AG04450 (cell line): ENCODE measurements at regions not wholly inside any gene's neighbourhood (a gene's known extent, or its start where the extent isn't known, plus 50 kb on each side); places are given as distances from the start of the nearest gene placed in this dataset.
"Not testable (repeated sequence)": the region's sequence is repeated elsewhere in the genome, so short reads cannot be mapped to it uniquely, and the experiment has no call there.

ENCODE experiments used
- CTCF ChIA-PET: fragments of 300-600, 350-600 bp; formaldehyde crosslinking; extraction: SDS; loops from one replicate; lab custom pipeline; 2022; ENCODE audit warnings: antibody characterized with exemption, inconsistent platforms; lab: Charles Lee
- POLR2A ChIA-PET: fragments of 350-600 bp; formaldehyde crosslinking; extraction: SDS; loops from one replicate; lab custom pipeline; 2021; ENCODE audit warnings: antibody characterized with exemption, inconsistent platforms; lab: Yijun Ruan, JAX
- DNase-seq: peaks from one replicate; pipeline ENCODE4 v3.0.0-alpha.2; 2011; ENCODE audit warnings: low read depth, low spot score
- H3K27ac ChIP-seq: one replicate; pipeline ENCODE4 v1.5.1; 2012; ENCODE audit warnings: low read depth, low read length, control low read depth
- H3K27me3 ChIP-seq: one replicate; pipeline ENCODE4 v1.6.0; 2012; ENCODE audit warnings: low read length; ENCODE audit not compliant: control insufficient read depth, insufficient read depth
- H3K4me3 ChIP-seq: 2 replicates; pipeline ENCODE4 v1.5.1; 2011; ENCODE audit warnings: mild to moderate bottlenecking, low read depth, low read length, control low read depth
- H3K9me3 ChIP-seq: 2 replicates; pipeline ENCODE4 v1.5.1; 2012; ENCODE audit warnings: low read length; ENCODE audit not compliant: control insufficient read depth, insufficient read depth
- CTCF ChIP-seq: IDR thresholded peaks from 2 replicates; pipeline ENCODE4 v1.5.1; 2011; ENCODE audit warnings: low read depth, low read length, control low read depth, inconsistent platforms

DNA sequence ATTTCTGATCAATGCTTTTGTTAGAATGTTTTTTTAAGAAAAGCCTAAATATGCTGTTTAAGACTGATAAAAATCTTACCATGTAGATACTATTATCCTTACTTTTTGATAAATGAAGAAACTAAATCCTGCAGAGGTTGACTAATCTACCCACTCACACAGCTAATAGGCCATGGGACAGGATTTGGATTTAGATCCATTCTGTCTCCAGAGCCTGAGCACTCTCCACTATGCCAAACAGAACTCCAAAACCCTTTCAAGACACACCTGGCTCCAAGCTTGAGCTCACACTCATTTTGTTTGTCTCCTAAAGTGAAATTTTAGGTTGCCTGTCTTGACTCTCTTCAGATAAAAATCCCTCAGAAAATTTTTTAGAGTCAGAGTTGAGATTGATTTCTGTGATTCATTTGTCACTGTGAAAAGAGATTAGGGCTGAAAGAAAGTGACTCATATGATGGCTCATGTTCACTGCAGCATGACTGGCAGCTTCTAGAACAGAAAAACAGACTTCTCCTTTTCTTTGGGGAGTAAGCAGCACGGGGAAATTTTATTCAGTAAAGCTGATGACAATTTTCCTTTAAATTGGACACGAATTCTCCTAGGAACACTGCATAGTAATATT, 132.3 kb upstream of the POT1 start:
- H3K9me3 ChIP-seq, result no peaks in the 10 kb centered on the region
- no peak overlapping the region for H3K4me3 ChIP-seq
- H3K27ac ChIP-seq, result no peak overlapping the region
- TF ChIP-seq CTCF, result no peak
- POLR2A ChIA-PET, result no interaction called here
- CTCF ChIA-PET, result no interaction called here
- H3K27me3 ChIP-seq, result no peaks in the 10 kb centered on the region
- DNase-seq, result no peak

GRCh38 chr7:125061083-125061745, 131.6 kb upstream of the POT1 start:
- H3K27me3 ChIP-seq, POLR2A ChIA-PET, H3K4me3 ChIP-seq, CTCF ChIA-PET, DNase-seq, H3K27ac ChIP-seq, H3K9me3 ChIP-seq: not testable (repeated sequence)

DNA sequence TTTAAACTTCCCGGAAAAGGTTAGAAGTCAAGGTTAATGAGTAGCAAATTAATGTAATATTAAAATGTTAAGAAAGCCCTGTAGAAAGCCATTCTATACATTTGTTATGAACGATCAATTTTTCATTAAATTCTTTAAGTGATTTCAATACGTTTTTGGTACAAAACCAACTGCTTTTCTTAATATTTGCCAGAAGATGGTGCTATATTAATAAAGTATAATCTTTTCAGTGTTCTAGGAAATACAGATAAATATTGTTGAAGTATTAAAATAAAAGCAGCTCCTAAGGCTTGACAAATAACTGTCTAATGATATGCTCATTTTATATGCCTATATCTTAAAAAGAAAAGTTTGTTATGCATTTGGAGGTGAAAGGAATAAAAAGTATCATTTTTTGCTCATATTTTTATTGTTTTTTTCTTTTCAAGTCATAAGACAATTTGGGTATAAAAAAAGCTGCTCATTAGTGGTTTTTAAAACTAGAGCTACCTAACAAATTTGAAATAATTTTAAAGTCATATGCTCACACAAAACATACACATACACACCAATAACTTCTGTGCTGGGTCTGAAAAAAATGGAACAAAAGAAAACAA, 130.3 kb upstream of the POT1 start:
- ChIA-PET POLR2A (no interaction called here), CTCF (interaction anchor here (0.6 to 1.7 kb wide), 5 partner anchors 9 to 978 kb away, joined by 3 to 10 read pairs (median 3); no protein-coding TSS in a partner anchor)
- TF ChIP-seq CTCF, result peak; percentile 45
- no peak overlapping the region for H3K4me3 ChIP-seq
- H3K27ac ChIP-seq, result no peak overlapping the region
- H3K27me3 ChIP-seq, result no peaks in the 10 kb centered on the region
- no peak for DNase-seq
- no peaks in the 10 kb centered on the region for H3K9me3 ChIP-seq

- CTCF ChIA-PET, result no interaction called here
- no peak for DNase-seq
- POLR2A ChIA-PET, result no interaction called here
- no peak overlapping the region for H3K27ac ChIP-seq
- H3K27me3 ChIP-seq, result no peaks in the 10 kb centered on the region
- H3K9me3 ChIP-seq, result no peaks in the 10 kb centered on the region
- no peak for TF ChIP-seq CTCF
- H3K4me3 ChIP-seq, result no peak overlapping the region
Measured at GRCh38 chr7:125057963-125058362, 128.3 kb upstream of the POT1 start.

DNA sequence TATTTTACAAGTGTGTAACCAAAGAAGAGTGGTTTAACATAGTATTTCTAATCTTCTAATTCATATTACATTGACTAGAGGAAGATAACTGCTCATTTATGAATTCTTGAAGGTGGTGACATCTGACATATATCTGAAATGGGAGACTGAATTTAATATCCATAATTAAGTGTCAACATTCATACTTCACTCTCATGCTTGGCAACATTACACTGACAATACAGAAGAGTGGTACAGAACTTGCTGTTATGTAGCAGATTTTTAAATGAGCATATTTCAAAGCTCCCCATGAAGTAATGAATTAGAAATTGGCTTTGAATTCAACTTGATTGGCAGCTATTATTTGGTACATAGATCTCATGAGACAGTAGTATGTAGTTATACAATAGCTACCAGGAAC, 125.8 kb upstream of the POT1 start:
- Histone ChIP-seq H3K27ac (no peak overlapping the region), H3K4me3 (no peak overlapping the region), H3K9me3 (no peaks in the 10 kb centered on the region), H3K27me3 (no peaks in the 10 kb centered on the region)
- ChIA-PET POLR2A (no interaction called here), CTCF (no interaction called here)
- TF ChIP-seq CTCF, result no peak
- DNase-seq, result no peak
